ENCODE measurements at regions not wholly inside any gene's neighbourhood (a gene's known extent, or its start where the extent isn't known, plus 50 kb on each side); places are given as distances from the start of the nearest gene placed in this dataset.

GRCh38 chr5:82804155-82804690 lies 273.0 kb downstream of the TMEM167A start:
- DNase-seq (ENCODE audit: low read depth in 1 of 2, low spot score in 1 of 2): no peak
- H3K4me1 ChIP-seq: no peaks in the 10 kb centered on the region
- no peak for TF ChIP-seq CBX8 (IDR thresholded peaks at IDR 0.05)
- no peak for TF ChIP-seq ESRRA (IDR thresholded peaks at IDR 0.05; ENCODE audit: borderline replicate concordance, low read length)
- no peak for TF ChIP-seq RCOR1 (IDR thresholded peaks at IDR 0.05; ENCODE audit: low read depth, low read length)
- TF ChIP-seq ZNF302 (CRISPR knock-in tag; IDR thresholded peaks at IDR 0.05): no peak
- no peak for TF ChIP-seq MAZ (IDR thresholded peaks at IDR 0.05; ENCODE audit: borderline replicate concordance, low read depth, low read length)
- TF ChIP-seq REST (IDR thresholded peaks at IDR 0.05): no peak
- no peak for TF ChIP-seq JUNB (IDR thresholded peaks at IDR 0.05)
- TF ChIP-seq PHF8 (IDR thresholded peaks at IDR 0.05; ENCODE audit: borderline replicate concordance, low read depth): no peak
- 46% methylated on average over 3 of the region's 3 CpGs for WGBS (ENCODE audit: missing lambda C conversion rate)
- no peak for ATAC-seq
- no peak overlapping the region for H3K27ac ChIP-seq
- FAIRE-seq: no peak
- H3K4me2 ChIP-seq: no peak overlapping the region
- no peak overlapping the region for H3K4me3 ChIP-seq
- H3K9me3 ChIP-seq: no peaks in the 10 kb centered on the region
- ChIA-PET POLR2A (no interaction called here), CTCF (no interaction called here)

GRCh38 chr5:82802954-82803353 lies 274.2 kb downstream of the TMEM167A start:
- WGBS (ENCODE audit: missing lambda C conversion rate): 46% methylated on average over 3 of the region's 3 CpGs
- ATAC-seq: no peak

GRCh38 chr5:82800826-82801225 lies 276.4 kb downstream of the TMEM167A start:
- ChIA-PET CTCF (interaction anchor here (1.4 kb wide), 1 partner anchor 436 kb away, joined by 4 read pairs; no protein-coding TSS in a partner anchor), POLR2A (no interaction called here)
- H3K27ac ChIP-seq: no peak overlapping the region
- no peaks in the 10 kb centered on the region for H3K4me1 ChIP-seq
- TF ChIP-seq CEBPB (IDR thresholded peaks at IDR 0.05): no peak
- no peak for TF ChIP-seq BHLHE40 (IDR thresholded peaks at IDR 0.05; ENCODE audit: low read depth, low read length)
- TF ChIP-seq HOXB5 (CRISPR knock-in tag; IDR thresholded peaks at IDR 0.05): no peak
- no peak for TF ChIP-seq HMGXB4 (CRISPR knock-in tag; IDR thresholded peaks at IDR 0.05; ENCODE audit: borderline replicate concordance)
- no peak for TF ChIP-seq REST (IDR thresholded peaks at IDR 0.05)
- no peak for TF ChIP-seq JUN (IDR thresholded peaks at IDR 0.05)
- no peak for TF ChIP-seq HDAC2 (IDR thresholded peaks at IDR 0.05)
- no peak for TF ChIP-seq PHF8 (IDR thresholded peaks at IDR 0.05; ENCODE audit: borderline replicate concordance, low read depth)
- DNase-seq (ENCODE audit: low read depth in 1 of 2, low spot score in 1 of 2) (no peak), ATAC-seq (no peak), FAIRE-seq (no peak)
- no peaks in the 10 kb centered on the region for H3K9me3 ChIP-seq
- WGBS (ENCODE audit: missing lambda C conversion rate): 77% methylated on average over 1 of the region's 1 CpG
- no peak overlapping the region for H3K4me2 ChIP-seq
- H3K4me3 ChIP-seq: no peak overlapping the region

More at GRCh38 chr5:82802954-82803353, 274.2 kb downstream of the TMEM167A start:
- no peak overlapping the region for H3K27ac ChIP-seq
- H3K9me3 ChIP-seq: no peaks in the 10 kb centered on the region
- DNase-seq (ENCODE audit: low read depth in 1 of 2, low spot score in 1 of 2) (no peak), FAIRE-seq (no peak)
- no peak overlapping the region for H3K4me2 ChIP-seq
- H3K4me1 ChIP-seq: no peaks in the 10 kb centered on the region
- TF ChIP-seq HDAC2 (IDR thresholded peaks at IDR 0.05): no peak
- no peak for TF ChIP-seq RAD21 (conservative IDR thresholded peaks at IDR 0.05 in 1 of 2, IDR thresholded peaks at IDR 0.05 in 1 of 2)
- no peak for TF ChIP-seq RCOR1 (IDR thresholded peaks at IDR 0.05; ENCODE audit: low read depth, low read length)
- no peak for TF ChIP-seq MAZ (IDR thresholded peaks at IDR 0.05; ENCODE audit: borderline replicate concordance, low read depth, low read length)
- TF ChIP-seq ZNF302 (CRISPR knock-in tag; IDR thresholded peaks at IDR 0.05): no peak
- TF ChIP-seq NR3C1 (IDR thresholded peaks at IDR 0.05): no peak
- no peak for TF ChIP-seq RARB (CRISPR knock-in tag; IDR thresholded peaks at IDR 0.05)
- TF ChIP-seq CBX8 (IDR thresholded peaks at IDR 0.05): no peak
- no peak for TF ChIP-seq ZFP36 (IDR thresholded peaks at IDR 0.05; ENCODE audit: borderline replicate concordance, partially characterized antibody)
- TF ChIP-seq NFE2L2 (conservative IDR thresholded peaks at IDR 0.05; ENCODE audit: low read length): no peak
- TF ChIP-seq ZSCAN20 (CRISPR knock-in tag; IDR thresholded peaks at IDR 0.05): no peak
- no peak for TF ChIP-seq JUN (IDR thresholded peaks at IDR 0.05)
- TF ChIP-seq E2F6 (IDR thresholded peaks at IDR 0.05; ENCODE audit: borderline replicate concordance, low read depth): no peak
- no peak for TF ChIP-seq RFX5 (IDR thresholded peaks at IDR 0.05)
- no peak for TF ChIP-seq GATA3 (IDR thresholded peaks at IDR 0.05; ENCODE audit: borderline replicate concordance)
- TF ChIP-seq NPAS2 (CRISPR knock-in tag; IDR thresholded peaks at IDR 0.05; ENCODE audit: borderline replicate concordance): no peak
- no peak for TF ChIP-seq ATOH8 (CRISPR knock-in tag; IDR thresholded peaks at IDR 0.05; ENCODE audit: low read depth)
- TF ChIP-seq HEYL (CRISPR knock-in tag; IDR thresholded peaks at IDR 0.05): no peak
- TF ChIP-seq TFCP2L1 (CRISPR knock-in tag; IDR thresholded peaks at IDR 0.05): no peak
- TF ChIP-seq CBX2 (IDR thresholded peaks at IDR 0.05; ENCODE audit: borderline replicate concordance, low read depth): no peak
- CTCF ChIA-PET: no interaction called here
- H3K4me3 ChIP-seq: no peak overlapping the region
- POLR2A ChIA-PET: no interaction called here
